PC-9 (cell line): ENCODE measurements at regions not wholly inside any gene's neighbourhood (a gene's known extent, or its start where the extent isn't known, plus 50 kb on each side); places are given as distances from the start of the nearest gene placed in this dataset.

Experiments
- BruUV-seq: library from RNA; stranded (reverse); fragments of 400-500 nt; replicated peaks from 2 replicates; lab custom pipeline; 2021; lab: Mats Ljungman, UMichigan
- CTCF ChIA-PET: fragments of 300-600 bp; sonication (Branson Sonifier 250); formaldehyde crosslinking; loops from one replicate; lab custom pipeline; 2022; ENCODE audit warnings: antibody characterized with exemption; lab: Charles Lee
- POLR2A ChIA-PET: fragments of 300-600 bp; sonication (Branson Sonifier 250); formaldehyde crosslinking; loops from one replicate; lab custom pipeline; 2022; ENCODE audit warnings: antibody characterized with exemption; ENCODE audit not compliant: unreplicated experiment; lab: Charles Lee
- DNase-seq, 2 experiments: peaks; one replicate each; pipeline versions ENCODE4 v3.0.0 to v3.0.0-alpha.2; 2015 to 2022; ENCODE audit warnings: mixed read lengths in 1 of 2
- H2AFZ ChIP-seq: fragments of 200-600 bp; sonication (generic); 2 replicates; pipeline ENCODE4 v1.8.1; 2017; ENCODE audit warnings: antibody characterized with exemption
- H3F3A ChIP-seq: fragments of 200-600 bp; sonication (generic); 2 replicates; pipeline ENCODE4 v1.8.1; 2017; ENCODE audit warnings: antibody characterized with exemption, mild to moderate bottlenecking, low read depth; ENCODE audit not compliant: insufficient read depth
- H3K27ac ChIP-seq: fragments of 200-600 bp; sonication (generic); 2 replicates; pipeline ENCODE4 v1.6.1; 2016; ENCODE audit warnings: mixed run types
- H3K27me3 ChIP-seq: fragments of 200-600 bp; sonication (generic); 2 replicates; pipeline ENCODE4 v1.6.1; 2016; ENCODE audit warnings: low read depth, mixed run types; ENCODE audit not compliant: insufficient read depth
- H3K36me3 ChIP-seq: fragments of 200-600 bp; sonication (generic); 2 replicates; pipeline ENCODE4 v1.6.1; 2016; ENCODE audit warnings: low read depth, mixed run types
- H3K4me1 ChIP-seq: fragments of 200-600 bp; sonication (generic); replicated peaks from 2 replicates; pipeline ENCODE4 v1.6.1; 2016; ENCODE audit warnings: mixed run types; ENCODE audit not compliant: insufficient read depth
- H3K4me2 ChIP-seq: fragments of 200-600 bp; sonication (generic); 2 replicates; pipeline ENCODE4 v1.6.1; 2017; ENCODE audit warnings: mixed run types
- H3K4me3 ChIP-seq: fragments of 200-600 bp; sonication (generic); 2 replicates; pipeline ENCODE4 v1.6.1; 2016; ENCODE audit warnings: mixed run types
- H3K79me2 ChIP-seq: fragments of 200-600 bp; sonication (generic); 2 replicates; pipeline ENCODE4 v1.6.1; 2017; ENCODE audit warnings: low read depth, mixed run types
- H3K9me2 ChIP-seq: fragments of 200-600 bp; sonication (generic); 2 replicates; pipeline ENCODE4 v1.8.1; 2017; ENCODE audit warnings: mild to moderate bottlenecking; ENCODE audit not compliant: insufficient read depth
- H3K9me3 ChIP-seq: fragments of 200-600 bp; sonication (generic); 2 replicates; pipeline ENCODE4 v1.8.1; 2016; ENCODE audit warnings: low read depth; ENCODE audit not compliant: insufficient read depth
- H4K20me1 ChIP-seq: fragments of 200-600 bp; sonication (generic); 2 replicates; pipeline ENCODE4 v1.8.1; 2017; ENCODE audit not compliant: insufficient read depth
- CTCF ChIP-seq: fragments of 200-600 bp; sonication (generic); conservative IDR thresholded peaks from 2 replicates; pipeline ENCODE4 v1.6.1; 2017; ENCODE audit warnings: mixed run types, antibody characterized with exemption, mild to moderate bottlenecking, moderate library complexity
- EZH2 ChIP-seq: fragments of 200-600 bp; sonication (generic); IDR thresholded peaks from 2 replicates; pipeline ENCODE4 v1.8.0; 2017; ENCODE audit warnings: antibody characterized with exemption, low read depth
- intact Hi-C: fragments of 100-400 bp; cut with micrococcal nuclease; formaldehyde crosslinking; loops from one replicate; pipeline ENCODE4 v1.10.0; 2022; ENCODE audit not compliant: unreplicated experiment

GRCh38 chr6:133689863-133690262 is 199.1 kb upstream of the TCF21 start:
- TF ChIP-seq EZH2 (no peak), CTCF (no peak)
- ChIA-PET POLR2A (no interaction called here), CTCF (no interaction called here)
- no peaks in the 10 kb centered on the region for H3K79me2 ChIP-seq
- no peaks in the 10 kb centered on the region for H3F3A ChIP-seq
- peaks cover 8% of the 10 kb centered on the region; the same call in 1 of the 2 replicates for H3K9me2 ChIP-seq
- H3K27me3 ChIP-seq: no peaks in the 10 kb centered on the region
- no peak overlapping the region for H3K4me3 ChIP-seq
- no peaks in the 10 kb centered on the region for H3K9me3 ChIP-seq
- no peaks in the 10 kb centered on the region for H4K20me1 ChIP-seq
- no peak overlapping the region for H2AFZ ChIP-seq
- H3K4me2 ChIP-seq: no peak overlapping the region
- no peak overlapping the region for H3K27ac ChIP-seq
- no TSS peak for BruUV-seq
- no peaks in the 10 kb centered on the region for H3K36me3 ChIP-seq
- DNase-seq: no peak
- no peaks in the 10 kb centered on the region for H3K4me1 ChIP-seq
- intact Hi-C loops: no loop called here

GRCh38 chr6:133693565-133693964 is 195.3 kb upstream of the TCF21 start:
- Histone ChIP-seq H2AFZ (no peak overlapping the region), H4K20me1 (no peaks in the 10 kb centered on the region), H3K4me1 (no peaks in the 10 kb centered on the region), H3K4me2 (no peak overlapping the region), H3K27me3 (no peaks in the 10 kb centered on the region), H3F3A (no peaks in the 10 kb centered on the region), H3K27ac (no peak overlapping the region), H3K36me3 (no peaks in the 10 kb centered on the region), H3K79me2 (no peaks in the 10 kb centered on the region), H3K4me3 (no peak overlapping the region), H3K9me3 (no peaks in the 10 kb centered on the region), H3K9me2 (peaks cover 8% of the 10 kb centered on the region; the same call in 1 of the 2 replicates)
- BruUV-seq: no TSS peak
- POLR2A ChIA-PET: interaction anchor here (0.7 kb wide), 1 partner anchor 61 kb away, joined by 3 read pairs; no protein-coding TSS in a partner anchor
- CTCF ChIA-PET: no interaction called here
- intact Hi-C loops: no loop called here
- TF ChIP-seq EZH2: no peak
- TF ChIP-seq CTCF: no peak
- DNase-seq: no peak

- no peak overlapping the region for H3K27ac ChIP-seq
- H3K79me2 ChIP-seq: no peaks in the 10 kb centered on the region
- H3F3A ChIP-seq: no peaks in the 10 kb centered on the region
- H4K20me1 ChIP-seq: no peaks in the 10 kb centered on the region
- no peak overlapping the region for H2AFZ ChIP-seq
- H3K27me3 ChIP-seq: no peaks in the 10 kb centered on the region
- TF ChIP-seq CTCF: no peak
- TF ChIP-seq EZH2: no peak
- H3K9me3 ChIP-seq: no peaks in the 10 kb centered on the region; the same call in 1 of the 2 replicates
- BruUV-seq: no TSS peak
- H3K4me3 ChIP-seq: no peak overlapping the region
- no peaks in the 10 kb centered on the region for H3K4me1 ChIP-seq
- ChIA-PET CTCF (no interaction called here), POLR2A (no interaction called here)
- no peak for DNase-seq
- H3K4me2 ChIP-seq: no peak overlapping the region
- H3K36me3 ChIP-seq: no peaks in the 10 kb centered on the region
- intact Hi-C loops: no loop called here
- H3K9me2 ChIP-seq: peaks cover 8% of the 10 kb centered on the region; the same call in 1 of the 2 replicates
Observed at GRCh38 chr6:133697185-133697584, 191.7 kb upstream of the TCF21 start.
